ENCODE measurements at regions not wholly inside any gene's neighbourhood (a gene's known extent, or its start where the extent isn't known, plus 50 kb on each side); places are given as distances from the start of the nearest gene placed in this dataset.

- TF ChIP-seq RB1 (IDR thresholded peaks at IDR 0.05; ENCODE audit: borderline replicate concordance) (no peak), MYB (IDR thresholded peaks at IDR 0.05; ENCODE audit: borderline replicate concordance, low read depth, low read length) (no peak), ZNF687 (IDR thresholded peaks at IDR 0.05) (no peak), PAX8 (IDR thresholded peaks at IDR 0.05) (no peak), NR2C1 (IDR thresholded peaks at IDR 0.05) (no peak)
These were observed 202.4 kb upstream of the TCERG1L start (continued) for GRCh38 chr10:131513901-131514300.

- ChIA-PET RAD21 (ENCODE audit: unreplicated experiment) (no interaction called here), POLR2A (no interaction called here), SMC1A (ENCODE audit: uncharacterized antibody, unreplicated experiment) (no interaction called here), CTCF (no interaction called here)
- Histone ChIP-seq H3K4me1 (ENCODE audit: control insufficient read depth, insufficient read depth, low read length) (no peaks in the 10 kb centered on the region), H4K20me1 (ENCODE audit: control insufficient read depth, insufficient read depth) (no peaks in the 10 kb centered on the region), H3K36me3 (ENCODE audit: control insufficient read depth in 2 of 2, insufficient read depth in 2 of 2, low read length in 1 of 2) (no peaks in the 10 kb centered on the region), H2AFZ (ENCODE audit: control insufficient read depth, low read depth, low read length) (no peak overlapping the region), H3K4me3 (no peak overlapping the region), H3K9ac (ENCODE audit: control insufficient read depth, insufficient read depth, low read length) (no peak overlapping the region), H3K27me3 (replicated peaks in 1 of 2; ENCODE audit: control insufficient read depth in 2 of 2, insufficient read depth in 2 of 2, low read length in 1 of 2) (no peaks in the 10 kb centered on the region), H3K9me3 (replicated peaks; ENCODE audit: control insufficient read depth, insufficient read depth, low read length) (no peaks in the 10 kb centered on the region; the same call in 2 of the 3 replicates), H3K4me2 (ENCODE audit: control insufficient read depth, insufficient read depth) (no peak overlapping the region), H3K27ac (ENCODE audit: control insufficient read depth, insufficient read depth) (no peak overlapping the region), H3K79me2 (ENCODE audit: control insufficient read depth, insufficient read depth, low read length) (no peaks in the 10 kb centered on the region)
- FAIRE-seq (no peak), DNase-seq (ENCODE audit: low read depth, low spot score) (no peak), ATAC-seq (no peak)
- WGBS (ENCODE audit: insufficient coverage, insufficient replicate concordance, low lambda C conversion rate, missing lambda C conversion rate): 21% methylated on average over 11 of the region's 12 CpGs
- no TSS peak for BruUV-seq (replicated peaks)
- intact Hi-C loops (cut with micrococcal nuclease; ENCODE audit: unreplicated experiment): no loop called here
- no peak for TF ChIP-seq CREB1 (IDR thresholded peaks at IDR 0.05; ENCODE audit: low read depth)
- no peak for TF ChIP-seq EP300 (IDR thresholded peaks at IDR 0.05; ENCODE audit: borderline replicate concordance in 1 of 2, control insufficient read depth in 1 of 2, low read depth in 2 of 2, low read length in 2 of 2)
- no peak for TF ChIP-seq SPI1 (IDR thresholded peaks at IDR 0.05; ENCODE audit: borderline replicate concordance, insufficient read depth, low read depth, low read length)
- no peak for TF ChIP-seq MTA3 (IDR thresholded peaks at IDR 0.05; ENCODE audit: borderline replicate concordance, low read length)
- no peak for TF ChIP-seq CBX5 (IDR thresholded peaks at IDR 0.05; ENCODE audit: low read depth)
- TF ChIP-seq ZBTB4 (CRISPR knock-in tag; IDR thresholded peaks at IDR 0.05): no peak
- in situ Hi-C loops (cut with MboI): no loop called here
These were observed 202.9 kb upstream of the TCERG1L start for GRCh38 chr10:131514454-131514853.
